Peyer's patch (tissue), 4 donors: ENCODE measurements at regions not wholly inside any gene's neighbourhood (a gene's known extent, or its start where the extent isn't known, plus 50 kb on each side); places are given as distances from the start of the nearest gene placed in this dataset.

Source experiments
- DNase-seq, 3 donors: peaks; one replicate each; pipeline ENCODE4 v3.0.0-alpha.2; 2017 to 2019
- H3K27ac ChIP-seq, 4 donors: fragments of 200-600 bp; sonication (generic); one replicate each; pipeline ENCODE4 v1.5.1; 2016 to 2019
- H3K27me3 ChIP-seq, 2 donors: fragments of 200-600 bp; sonication (generic); one replicate each; pipeline ENCODE4 v1.5.1; 2019
- H3K36me3 ChIP-seq, 3 donors: fragments of 200-600 bp; sonication (generic); one replicate each; pipeline ENCODE4 v1.5.1; 2016 to 2019
- H3K4me1 ChIP-seq, 4 donors: fragments of 200-600 bp; sonication (generic); one replicate each; pipeline ENCODE4 v1.5.1; 2016 to 2019
- H3K4me3 ChIP-seq, 4 donors: fragments of 200-600 bp; sonication (generic); 1 replicate in 3 of 4; 2 replicates in 1 of 4; pipeline ENCODE4 v1.5.1; 2016 to 2019; ENCODE audit warnings: mild to moderate bottlenecking in 1 of 4
- H3K9me3 ChIP-seq, 4 donors: fragments of 200-600 bp; sonication (generic); one replicate each; pipeline ENCODE4 v1.5.1; 2016 to 2019; ENCODE audit warnings: mild to moderate bottlenecking in 1 of 4
- CTCF ChIP-seq, 6 experiments: fragments of 450-650 bp in 4 of 6; fragments of 200-600 bp in 2 of 6; sonication (generic) in 1 of 6; IDR thresholded peaks; one replicate each; pipeline ENCODE4 v1.5.1; 2017 to 2019; ENCODE audit warnings: antibody characterized with exemption in 6 of 6, mild to moderate bottlenecking in 3 of 6, moderate library complexity in 1 of 6
- POLR2A ChIP-seq, 2 donors: fragments of 450-650 bp; IDR thresholded peaks; one replicate each; pipeline ENCODE4 v1.5.1; 2017; ENCODE audit warnings: antibody characterized with exemption in 2 of 2, mild to moderate bottlenecking in 2 of 2, moderate library complexity in 2 of 2

- no peaks in the 10 kb centered on the region for H3K9me3 ChIP-seq
- no peaks in the 10 kb centered on the region for H3K27me3 ChIP-seq
- no peak for TF ChIP-seq POLR2A (IDR thresholded peaks at IDR 0.05)
- TF ChIP-seq CTCF (IDR thresholded peaks at IDR 0.05) = no peak
- no peak overlapping the region for H3K4me3 ChIP-seq
- H3K4me1 ChIP-seq = no peaks in the 10 kb centered on the region
- no peak for DNase-seq
- H3K36me3 ChIP-seq = no peaks in the 10 kb centered on the region
- H3K27ac ChIP-seq = no peak overlapping the region
These were observed 102.7 kb upstream of the PLEKHA5 start for GRCh38 chr12:19026614-19027488.

- Histone ChIP-seq H3K9me3 (peaks cover 0 to 4% (median 0%) of the 10 kb centered on the region in 4 donors), H3K4me1 (no peaks in the 10 kb centered on the region), H3K27me3 (no peaks in the 10 kb centered on the region), H3K27ac (no peak overlapping the region), H3K36me3 (no peaks in the 10 kb centered on the region), H3K4me3 (no peak overlapping the region)
- TF ChIP-seq CTCF (IDR thresholded peaks at IDR 0.05) = no peak
- no peak for TF ChIP-seq POLR2A (IDR thresholded peaks at IDR 0.05)
- no peak for DNase-seq
These were observed 99.4 kb upstream of the PLEKHA5 start for GRCh38 chr12:19030180-19030579.

- Histone ChIP-seq H3K4me3 (no peak overlapping the region), H3K9me3 (peaks cover 0 to 4% (median 0%) of the 10 kb centered on the region in 4 donors), H3K27me3 (no peaks in the 10 kb centered on the region), H3K4me1 (no peaks in the 10 kb centered on the region), H3K27ac (no peak overlapping the region), H3K36me3 (no peaks in the 10 kb centered on the region)
- TF ChIP-seq CTCF (IDR thresholded peaks at IDR 0.05) (no peak), POLR2A (IDR thresholded peaks at IDR 0.05) (no peak)
- DNase-seq = no peak
These were observed 98.9 kb upstream of the PLEKHA5 start for GRCh38 chr12:19030603-19031002.

- DNase-seq = no peak
- Histone ChIP-seq H3K9me3 (peaks cover 0 to 4% (median 0%) of the 10 kb centered on the region in 4 donors), H3K4me3 (no peak overlapping the region), H3K4me1 (no peaks in the 10 kb centered on the region), H3K36me3 (no peaks in the 10 kb centered on the region), H3K27ac (no peak overlapping the region), H3K27me3 (no peaks in the 10 kb centered on the region)
- TF ChIP-seq CTCF (IDR thresholded peaks at IDR 0.05) (no peak), POLR2A (IDR thresholded peaks at IDR 0.05) (no peak)
These were observed 98.5 kb upstream of the PLEKHA5 start for GRCh38 chr12:19031032-19031431.

GRCh38 chr12:19032826-19033225 lies 96.7 kb upstream of the PLEKHA5 start:
- Histone ChIP-seq H3K27me3 (no peaks in the 10 kb centered on the region), H3K36me3 (no peaks in the 10 kb centered on the region), H3K4me1 (no peaks in the 10 kb centered on the region), H3K27ac (no peak overlapping the region), H3K9me3 (peaks cover 0 to 4% (median 0%) of the 10 kb centered on the region in 4 donors), H3K4me3 (no peak overlapping the region)
- TF ChIP-seq POLR2A (IDR thresholded peaks at IDR 0.05) (no peak), CTCF (IDR thresholded peaks at IDR 0.05) (no peak)
- no peak for DNase-seq
